Esophagus muscularis mucosa (tissue), 3 donors: ENCODE measurements at regions not wholly inside any gene's neighbourhood (a gene's known extent, or its start where the extent isn't known, plus 50 kb on each side); places are given as distances from the start of the nearest gene placed in this dataset.

Experiments
- CTCF ChIP-seq, 3 experiments: fragments of 200-600 bp in 2 of 3; fragments of 450-650 bp in 1 of 3; sonication (generic) in 2 of 3; IDR thresholded peaks; one replicate each; pipeline ENCODE4 v1.5.1; 2017 to 2019; ENCODE audit warnings: antibody characterized with exemption in 3 of 3, mild to moderate bottlenecking in 2 of 3, moderate library complexity in 1 of 3
- POLR2AphosphoS5 ChIP-seq, 2 donors: sonication (generic); formaldehyde crosslinking; IDR thresholded peaks; one replicate each; pipeline ENCODE4 v1.6.1; 2017; ENCODE audit warnings: antibody characterized with exemption in 2 of 2

GRCh38 chr2:43065871-43066270 is 160.5 kb downstream of the ZFP36L2 start:
- TF ChIP-seq CTCF (IDR thresholded peaks at IDR 0.05) (no peak), POLR2AphosphoS5 (IDR thresholded peaks at IDR 0.05) (no peak)
